Kidney (tissue), 13 donors: ENCODE measurements at regions not wholly inside any gene's neighbourhood (a gene's known extent, or its start where the extent isn't known, plus 50 kb on each side); places are given as distances from the start of the nearest gene placed in this dataset.

ENCODE experiments used
- DNase-seq, 5 donors: peaks; one replicate each; pipeline ENCODE4 v3.0.0-alpha.2; 2013 to 2020
- FAIRE-seq: peaks from 2 replicates; lab custom pipeline; 2012; peaks lifted over from hg19 to GRCh38; lab: Jason Lieb, UNC
- H3K27ac ChIP-seq, 2 donors: one replicate each; pipeline ENCODE4 v1.7.0; 2013; ENCODE audit warnings: low read depth in 2 of 2, low read length in 2 of 2, inconsistent platforms in 1 of 2
- H3K27me3 ChIP-seq: one replicate; pipeline ENCODE4 v1.7.1; 2013; ENCODE audit warnings: low read length, inconsistent platforms; ENCODE audit not compliant: control insufficient read depth, insufficient read depth
- H3K36me3 ChIP-seq, 3 donors: one replicate each; pipeline versions ENCODE4 v1.7.0 to v1.7.1; 2013; ENCODE audit warnings: low read length in 3 of 3, control low read depth in 1 of 3, inconsistent platforms in 1 of 3; ENCODE audit not compliant: insufficient read depth in 3 of 3, control insufficient read depth in 2 of 3
- H3K4me1 ChIP-seq, 3 donors: one replicate each; pipeline versions ENCODE4 v1.7.0 to v1.7.1; 2013; ENCODE audit warnings: low read length in 3 of 3, inconsistent platforms in 1 of 3, low read depth in 1 of 3; ENCODE audit not compliant: control insufficient read depth in 2 of 3, insufficient read depth in 2 of 3
- H3K4me3 ChIP-seq, 3 donors: one replicate each; pipeline versions ENCODE4 v1.7.0 to v1.8.1; 2013; ENCODE audit warnings: low read length in 3 of 3, control low read depth in 1 of 3, inconsistent platforms in 1 of 3
- H3K9ac ChIP-seq, 3 donors: one replicate each; pipeline versions ENCODE4 v1.7.0 to v1.7.1; 2013; ENCODE audit warnings: low read length in 3 of 3, control low read depth in 1 of 3, inconsistent platforms in 1 of 3
- H3K9me3 ChIP-seq, 3 donors: one replicate each; pipeline versions ENCODE4 v1.7.0 to v1.7.1; 2013; ENCODE audit warnings: low read length in 3 of 3, control low read depth in 1 of 3, inconsistent platforms in 1 of 3; ENCODE audit not compliant: control insufficient read depth in 2 of 3, insufficient read depth in 1 of 3
- intact Hi-C: fragments of 100-400 bp; cut with DNase I; formaldehyde crosslinking; loops from one replicate; pipeline ENCODE4 v1.11.1; 2022
- TF ChIP-seq, protein P1 (sequence below): IDR thresholded peaks from 3 replicates; pipeline ENCODE4 v1.5.1; 2012; ENCODE audit warnings: mild to moderate bottlenecking, moderate library complexity, borderline replicate concordance; ENCODE audit not compliant: insufficient read depth; ENCODE audit errors: extremely low read depth
- donor health status: control.
- donor health status: control.
- donor health status: control.
- donor health status: control.
- donor health status: control.
- donor health status: DM: yes; HTN: yes; CAD: no.
- donor health status: Normal renal cell carcinoma (clear cell type).

DNA sequence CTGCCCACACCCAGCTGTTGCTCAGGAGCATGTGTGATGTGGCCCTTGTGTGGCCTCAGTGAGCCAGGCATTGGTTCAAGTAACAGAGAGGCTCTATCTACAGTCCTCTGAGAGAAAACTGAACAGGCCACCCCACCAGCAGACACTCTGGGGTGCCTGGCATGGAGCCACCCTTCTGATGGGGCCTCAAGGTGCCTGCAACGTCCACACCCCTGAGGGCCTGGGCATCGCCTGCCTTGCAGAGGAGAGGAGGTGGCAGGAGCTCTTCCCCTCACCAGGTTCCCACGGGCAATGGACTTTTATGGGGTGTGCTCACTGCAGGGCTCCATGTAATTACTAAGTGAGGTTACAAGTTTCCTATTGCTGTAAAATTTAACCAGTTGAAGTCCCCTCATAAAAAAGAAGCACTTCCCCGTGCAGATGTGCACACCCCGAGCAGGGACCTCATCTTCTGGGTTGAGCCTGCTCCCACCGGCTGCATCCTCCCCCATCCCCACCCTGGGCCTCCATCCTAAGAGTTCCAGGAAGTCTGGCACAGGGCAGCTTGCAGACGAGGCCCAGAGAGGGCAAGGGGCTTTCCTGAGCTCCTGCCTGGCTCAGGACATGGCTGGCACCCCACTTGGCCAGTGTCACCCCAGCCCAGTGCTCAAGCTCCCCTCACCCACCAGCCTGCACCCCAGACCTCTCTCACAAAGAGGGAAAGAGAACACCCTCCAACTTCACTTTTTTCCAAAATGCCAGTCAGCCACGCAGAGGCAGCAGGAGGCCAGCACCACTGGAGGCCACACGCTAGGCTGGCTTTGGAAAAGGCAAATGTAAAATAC, 270.4 kb upstream of the RTL1 start:
- TF ChIP-seq, protein P1, sequence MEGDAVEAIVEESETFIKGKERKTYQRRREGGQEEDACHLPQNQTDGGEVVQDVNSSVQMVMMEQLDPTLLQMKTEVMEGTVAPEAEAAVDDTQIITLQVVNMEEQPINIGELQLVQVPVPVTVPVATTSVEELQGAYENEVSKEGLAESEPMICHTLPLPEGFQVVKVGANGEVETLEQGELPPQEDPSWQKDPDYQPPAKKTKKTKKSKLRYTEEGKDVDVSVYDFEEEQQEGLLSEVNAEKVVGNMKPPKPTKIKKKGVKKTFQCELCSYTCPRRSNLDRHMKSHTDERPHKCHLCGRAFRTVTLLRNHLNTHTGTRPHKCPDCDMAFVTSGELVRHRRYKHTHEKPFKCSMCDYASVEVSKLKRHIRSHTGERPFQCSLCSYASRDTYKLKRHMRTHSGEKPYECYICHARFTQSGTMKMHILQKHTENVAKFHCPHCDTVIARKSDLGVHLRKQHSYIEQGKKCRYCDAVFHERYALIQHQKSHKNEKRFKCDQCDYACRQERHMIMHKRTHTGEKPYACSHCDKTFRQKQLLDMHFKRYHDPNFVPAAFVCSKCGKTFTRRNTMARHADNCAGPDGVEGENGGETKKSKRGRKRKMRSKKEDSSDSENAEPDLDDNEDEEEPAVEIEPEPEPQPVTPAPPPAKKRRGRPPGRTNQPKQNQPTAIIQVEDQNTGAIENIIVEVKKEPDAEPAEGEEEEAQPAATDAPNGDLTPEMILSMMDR = no peak
- no peaks in the 10 kb centered on the region for H3K36me3 ChIP-seq
- intact Hi-C loops = no loop called here
- H3K4me1 ChIP-seq = no peaks in the 10 kb centered on the region
- H3K27me3 ChIP-seq = no peaks in the 10 kb centered on the region
- no peak overlapping the region for H3K9ac ChIP-seq
- peaks cover 0 to 3% (median 0%) of the 10 kb centered on the region in 3 donors for H3K9me3 ChIP-seq
- H3K4me3 ChIP-seq = no peak overlapping the region
- FAIRE-seq (no peak), DNase-seq (no peak)
- H3K27ac ChIP-seq = no peak overlapping the region

DNA sequence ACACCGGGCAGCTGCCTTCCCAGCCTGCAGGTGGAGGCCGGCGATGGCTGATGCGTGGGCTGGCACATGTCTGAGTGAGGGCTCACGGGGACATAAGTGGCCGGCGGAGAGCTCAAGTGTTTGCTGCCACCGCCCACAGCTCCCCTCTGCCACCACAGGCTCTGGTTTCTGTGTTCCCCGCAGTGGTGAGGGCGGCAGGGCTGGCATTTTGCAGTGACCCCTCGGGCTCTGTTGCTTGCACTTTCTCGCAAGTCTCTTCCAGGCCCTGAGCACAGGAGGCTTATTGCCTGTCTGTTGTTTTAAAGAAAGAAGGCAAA, 271.0 kb upstream of the RTL1 start:
- TF ChIP-seq, protein P1 = no peak
- H3K9me3 ChIP-seq = peaks cover 0 to 3% (median 0%) of the 10 kb centered on the region in 3 donors
- FAIRE-seq (no peak), DNase-seq (peak in 3 of 5 donors; percentile 43 to 54 (median 53))
- no peaks in the 10 kb centered on the region for H3K4me1 ChIP-seq
- H3K9ac ChIP-seq = no peak overlapping the region
- no peak overlapping the region for H3K4me3 ChIP-seq
- intact Hi-C loops = no loop called here
- no peaks in the 10 kb centered on the region for H3K27me3 ChIP-seq
- no peaks in the 10 kb centered on the region for H3K36me3 ChIP-seq
- no peak overlapping the region for H3K27ac ChIP-seq

DNA sequence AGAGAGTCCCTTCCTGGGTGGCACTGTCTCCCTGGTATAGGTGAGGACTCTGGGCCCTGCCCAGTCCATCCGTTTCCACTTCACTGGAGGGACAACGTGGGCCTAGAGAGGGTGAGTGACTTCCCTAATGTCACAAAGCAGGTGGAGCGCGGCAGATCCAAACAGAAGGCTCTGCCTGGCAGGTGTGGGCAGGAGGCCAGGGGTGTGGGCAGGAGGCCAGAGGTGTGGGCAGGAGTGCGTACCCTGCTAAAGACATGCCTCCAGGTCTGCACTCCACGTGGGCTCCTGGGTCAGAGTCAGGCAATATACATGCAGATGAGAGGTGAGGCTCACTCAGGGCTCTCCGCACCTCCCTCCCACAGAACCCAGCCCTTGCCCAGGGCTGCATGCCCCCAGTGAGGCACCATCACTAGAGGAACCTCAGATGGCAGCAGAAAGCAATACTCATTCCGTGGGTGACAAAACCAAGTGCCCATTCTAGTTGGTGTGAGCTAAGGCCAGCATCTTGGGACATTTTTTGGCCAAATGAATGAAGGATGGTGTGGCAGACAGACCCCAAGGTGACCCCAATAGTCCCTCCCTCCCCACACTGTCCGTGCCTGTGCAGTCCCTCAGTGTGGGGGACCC, 271.6 kb upstream of the RTL1 start:
- DNase-seq (no peak), FAIRE-seq (no peak)
- H3K27ac ChIP-seq = no peak overlapping the region

More for the DNA sequence above, 271.6 kb upstream of the RTL1 start:
- Histone ChIP-seq H3K4me1 (no peaks in the 10 kb centered on the region), H3K4me3 (no peak overlapping the region), H3K36me3 (no peaks in the 10 kb centered on the region), H3K9ac (no peak overlapping the region), H3K27me3 (no peaks in the 10 kb centered on the region), H3K9me3 (peaks cover 0 to 3% (median 0%) of the 10 kb centered on the region in 3 donors)
- TF ChIP-seq, protein P1 = no peak
- intact Hi-C loops = no loop called here
